ENCODE measurements at regions not wholly inside any gene's neighbourhood (a gene's known extent, or its start where the extent isn't known, plus 50 kb on each side); places are given as distances from the start of the nearest gene placed in this dataset.
"Not testable (repeated sequence)": the region's sequence is repeated elsewhere in the genome, so short reads cannot be mapped to it uniquely, and the experiment has no call there.

DNA sequence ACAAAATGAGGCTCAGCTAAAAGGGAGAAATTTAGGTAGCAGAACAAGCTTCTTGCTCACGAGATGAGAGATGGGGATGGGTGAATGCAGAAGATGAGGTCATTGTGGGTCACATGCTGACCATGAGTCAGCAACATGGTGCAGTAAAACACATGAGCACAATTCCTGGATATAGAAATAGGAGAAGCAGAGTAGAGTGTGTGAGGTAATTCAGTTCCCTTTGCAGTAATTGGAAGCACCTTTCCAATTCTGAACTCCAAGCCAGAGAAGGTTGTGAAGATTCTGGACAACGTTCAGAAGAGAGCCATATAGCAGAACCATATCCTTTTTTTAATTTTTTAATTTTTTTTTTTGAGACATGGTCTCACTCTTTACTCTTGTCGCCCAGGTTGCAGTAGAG, 62.0 kb upstream of the LMNTD1 start:
- no peak for DNase-seq

DNA sequence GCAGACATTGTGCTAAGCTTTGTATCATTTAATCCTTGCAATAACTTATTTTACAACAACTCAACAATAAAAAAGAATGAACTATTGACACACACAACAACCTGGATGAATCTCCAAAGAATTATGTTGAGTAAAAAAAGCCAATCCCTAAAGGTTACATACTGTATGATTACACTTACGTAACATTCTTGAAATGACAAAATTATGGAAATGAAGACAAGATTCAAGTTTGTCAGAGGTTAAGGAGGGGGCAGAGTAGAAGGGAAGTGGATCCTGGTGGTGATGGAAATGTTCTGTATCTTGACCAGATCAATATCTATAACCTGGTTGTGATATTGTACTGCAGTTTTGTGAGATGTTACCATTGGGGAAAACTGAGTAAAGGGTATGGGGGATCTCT, 63.2 kb upstream of the LMNTD1 start:
- no peak for DNase-seq

DNA sequence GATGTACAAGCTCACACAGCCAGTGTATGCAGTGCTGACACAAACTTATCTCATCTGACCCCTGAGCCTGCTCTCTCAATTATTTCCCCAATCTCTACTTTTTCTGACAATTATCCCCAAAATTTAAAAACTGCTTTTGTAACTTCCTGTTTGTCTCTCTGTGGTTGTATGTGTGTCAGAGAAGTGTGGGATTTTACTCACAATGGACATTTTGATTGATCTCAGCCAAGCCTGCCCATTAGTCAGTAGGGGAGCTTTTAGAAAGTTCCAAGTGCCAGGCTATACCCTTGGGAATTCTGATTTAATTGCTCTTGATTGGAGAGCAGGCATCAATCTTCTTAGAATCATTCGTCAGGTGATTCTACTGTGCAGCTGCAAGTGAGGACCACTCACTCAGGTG, 64.9 kb upstream of the LMNTD1 start:
- DNase-seq: no peak

DNA sequence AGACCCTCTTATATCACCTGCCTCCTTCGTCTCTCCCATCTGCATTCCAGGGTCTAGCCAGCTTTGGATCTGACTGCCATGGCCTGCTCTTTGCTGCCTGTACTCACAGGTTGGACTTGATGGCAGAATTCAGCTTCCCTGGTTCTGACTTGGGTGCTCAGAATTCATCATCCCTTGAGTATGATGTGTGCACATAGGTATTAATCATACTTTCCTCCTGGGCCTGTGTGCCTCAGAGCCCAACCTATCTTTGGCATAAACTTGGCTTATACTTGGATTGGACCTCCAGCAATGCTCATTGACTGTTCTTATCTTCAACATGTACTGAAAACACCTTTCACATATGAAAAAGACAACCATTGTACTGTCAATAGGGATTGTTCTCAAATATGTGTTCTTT, 70.7 kb upstream of the LMNTD1 start:
- DNase-seq: no peak

DNA sequence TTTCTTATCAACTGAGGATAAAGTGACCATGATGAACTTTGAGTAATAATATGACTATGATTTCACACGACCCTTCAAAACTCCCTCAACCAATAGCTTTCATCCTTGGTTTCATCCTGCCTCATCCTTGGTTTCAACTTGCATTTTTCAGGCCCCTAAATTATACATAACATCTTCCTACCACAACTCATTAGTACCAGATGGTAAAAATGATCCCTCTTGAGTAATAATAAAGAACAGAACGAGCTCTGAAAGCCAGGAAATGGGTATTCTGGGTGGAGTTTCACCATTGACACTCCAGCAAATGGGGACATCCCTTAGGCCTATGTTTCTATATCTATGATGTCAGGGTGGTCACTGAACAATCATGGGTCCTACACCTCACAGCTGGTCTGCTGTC, 72.1 kb upstream of the LMNTD1 start:
- DNase-seq: no peak

DNA sequence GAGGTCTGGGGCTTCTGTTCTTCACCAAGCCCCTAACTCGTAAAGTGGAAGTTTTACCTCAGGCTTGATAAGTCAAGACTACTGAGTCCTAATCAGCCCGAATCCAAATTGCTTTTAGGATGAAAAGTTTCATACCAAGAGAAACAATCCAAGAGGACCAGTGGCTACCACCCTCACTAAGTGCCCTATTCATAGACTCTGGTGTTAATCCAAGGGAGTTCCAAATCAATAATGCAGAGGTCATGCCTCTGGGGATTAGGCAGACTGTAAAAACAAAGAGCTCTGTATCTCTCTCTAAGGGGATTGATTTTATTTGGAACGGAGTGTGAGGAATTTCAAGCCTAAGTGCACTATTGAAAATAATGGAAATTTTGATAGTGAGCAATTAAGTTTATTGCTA, 76.3 kb upstream of the LMNTD1 start:
- DNase-seq: no peak

DNA sequence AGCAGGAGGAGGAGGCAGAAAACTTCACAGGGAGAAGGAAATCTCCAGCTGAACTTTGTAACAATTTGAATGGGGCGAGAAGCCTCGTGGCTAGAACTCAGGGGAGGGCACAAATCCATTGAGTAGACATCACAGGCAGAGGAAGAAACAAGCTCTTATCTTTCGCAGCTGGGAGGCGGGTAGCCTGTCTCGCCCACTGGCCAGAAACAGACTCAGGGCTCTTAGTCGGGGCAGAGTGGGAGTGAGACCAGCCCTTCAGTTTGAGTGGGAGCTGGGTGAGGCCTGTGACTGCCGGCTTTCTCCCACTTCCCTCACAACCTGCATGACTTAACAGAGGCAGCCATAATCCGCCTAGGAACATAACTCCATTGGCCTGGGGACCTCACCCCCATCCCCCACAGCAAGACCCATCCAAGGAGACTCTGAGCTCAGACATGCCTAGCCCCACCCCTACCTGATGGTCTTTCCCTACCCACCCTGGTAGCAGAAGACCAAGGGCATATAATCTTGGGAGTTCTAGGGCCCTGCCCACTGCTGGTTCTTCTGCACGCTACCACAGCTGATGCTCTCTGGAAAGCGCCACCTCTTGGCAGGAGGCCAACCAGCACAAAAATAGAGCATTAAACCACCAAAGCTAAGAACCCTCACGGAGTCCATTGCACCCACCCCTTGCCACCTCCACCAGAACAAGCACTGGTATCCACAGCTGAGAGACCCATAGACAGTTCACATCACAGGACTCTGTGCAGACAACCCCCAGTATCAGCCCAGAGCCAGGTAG, 77.8 kb upstream of the LMNTD1 start:
- not testable (repeated sequence) for DNase-seq

DNA sequence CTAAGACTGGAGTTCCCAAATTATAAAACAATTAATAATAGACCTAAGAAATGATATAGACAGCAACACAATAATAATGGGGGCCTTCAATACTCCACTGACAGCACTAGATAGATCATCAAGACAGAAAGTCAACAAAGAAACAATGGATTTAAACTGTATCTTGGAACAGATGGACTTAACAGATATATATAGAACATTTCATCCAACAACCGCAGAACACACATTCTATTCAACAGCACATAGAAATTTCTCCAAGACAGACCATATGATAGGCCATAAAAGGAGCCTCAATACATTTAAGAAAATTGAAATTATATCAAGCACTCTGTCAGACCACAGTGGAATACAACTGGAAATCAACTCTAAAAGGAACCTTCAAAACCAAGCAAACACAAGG, 80.1 kb upstream of the LMNTD1 start:
- not testable (repeated sequence) for DNase-seq

DNA sequence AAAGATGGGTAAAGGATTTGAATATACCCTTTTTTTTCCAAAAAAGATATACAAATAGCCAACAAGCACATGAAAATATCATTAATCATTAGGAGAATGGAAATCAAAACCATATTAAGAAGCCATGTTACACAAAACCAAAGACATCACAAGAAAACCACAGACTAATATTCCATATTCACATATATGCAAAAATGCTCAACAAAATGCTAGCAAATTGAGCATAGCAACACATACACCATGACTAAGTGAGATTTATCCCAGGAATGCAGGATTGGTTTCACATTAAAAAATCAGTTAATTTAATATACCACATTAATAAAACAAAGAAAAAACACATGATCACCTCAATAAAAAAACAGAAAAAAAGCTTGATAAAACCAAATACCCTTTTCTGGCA, 84.7 kb upstream of the LMNTD1 start:
- DNase-seq: no peak

DNA sequence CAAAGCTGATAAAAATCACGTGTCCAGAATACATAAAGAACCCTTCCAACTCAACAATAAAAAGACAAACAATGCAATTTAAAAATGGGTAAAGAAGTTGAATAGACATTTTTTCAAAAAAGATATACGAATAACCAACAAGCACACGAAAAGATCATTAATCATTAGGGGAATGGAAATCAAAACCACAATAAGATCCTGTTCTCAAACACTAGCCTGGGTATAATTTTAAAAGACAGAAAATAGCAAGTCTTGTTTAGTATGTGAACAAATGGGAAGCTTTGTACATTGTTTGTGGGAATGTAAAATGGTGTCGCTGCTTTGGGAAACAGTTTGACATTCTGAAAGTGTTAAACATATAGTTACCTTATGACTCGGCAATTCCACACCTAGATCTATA, 86.3 kb upstream of the LMNTD1 start:
- DNase-seq: no peak

DNA sequence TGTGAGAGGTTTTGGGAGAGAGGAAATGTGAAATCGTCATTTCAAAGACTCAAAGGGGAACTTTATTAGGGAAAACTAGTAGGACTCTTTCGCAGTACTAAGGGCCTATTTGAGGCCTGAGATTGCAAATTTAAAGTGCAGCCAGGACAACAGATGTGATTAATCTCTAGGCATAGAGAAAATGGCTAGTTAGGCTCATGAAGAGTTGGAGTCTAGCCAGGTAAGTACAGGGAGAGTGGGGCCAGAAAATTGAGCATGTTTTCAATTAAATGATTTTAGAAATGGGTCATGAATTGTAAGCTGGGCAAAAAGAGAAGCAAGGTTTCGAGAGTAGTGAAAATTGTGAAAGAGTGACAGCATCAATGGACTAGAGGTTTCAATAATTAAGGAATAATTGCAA, 91.9 kb upstream of the LMNTD1 start:
- DNase-seq: no peak

DNA sequence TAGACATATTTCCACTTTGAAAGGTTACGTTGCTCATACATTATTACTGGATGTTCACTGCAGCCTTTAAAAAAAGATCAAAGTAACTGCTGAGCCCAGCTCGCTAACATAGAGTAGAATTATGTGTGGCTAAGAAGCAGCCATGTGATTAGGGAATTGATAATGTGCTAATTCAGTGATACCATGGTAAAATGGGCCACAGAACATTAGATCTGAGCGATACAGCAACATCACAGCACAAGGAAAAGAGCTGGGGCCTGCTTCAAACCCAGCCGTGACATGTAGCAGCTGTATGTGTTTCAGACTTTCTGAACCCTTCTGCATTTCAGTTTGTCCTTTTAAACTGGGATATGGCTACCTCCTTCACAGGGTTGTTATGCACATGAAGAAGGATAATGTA, 92.3 kb upstream of the LMNTD1 start:
- no peak for DNase-seq

DNA sequence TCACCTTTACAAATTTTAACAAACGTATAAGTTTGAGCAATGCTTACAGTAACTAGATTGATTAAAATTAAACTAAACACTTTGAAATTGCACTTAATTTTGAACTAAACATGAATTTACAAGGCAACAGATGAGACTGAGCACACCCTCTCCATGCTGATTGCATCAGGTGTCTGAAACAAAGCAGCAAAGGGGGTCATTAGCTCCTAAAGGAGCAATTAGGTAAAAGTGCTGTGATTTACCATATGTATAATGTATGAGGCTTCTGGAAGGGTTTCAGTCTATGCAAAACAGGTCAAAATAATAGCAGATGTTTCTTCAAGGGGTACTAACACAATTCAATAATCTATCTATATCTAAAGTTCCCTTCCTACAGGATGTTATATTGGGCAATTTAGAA, 98.8 kb upstream of the LMNTD1 start:
- no peak for DNase-seq

DNA sequence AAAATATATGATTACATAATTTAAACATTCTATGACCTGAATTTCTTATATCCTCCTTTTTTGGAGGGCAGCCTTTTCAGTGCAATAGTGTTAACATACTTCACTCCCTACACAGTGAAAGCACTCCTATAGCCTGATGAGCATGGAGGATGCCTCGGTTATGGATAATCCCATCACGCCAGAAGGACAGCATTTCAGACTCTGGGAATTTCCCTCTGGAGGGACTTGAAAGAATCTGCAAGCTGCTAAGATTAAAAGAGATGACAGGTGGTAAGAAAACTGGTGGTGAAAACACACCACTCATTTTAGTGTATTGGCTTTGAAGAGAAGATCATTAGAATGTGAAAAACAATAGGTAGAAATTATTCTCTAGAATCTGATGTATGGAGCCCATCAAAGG, 99.3 kb upstream of the LMNTD1 start:
- DNase-seq: no peak

DNA sequence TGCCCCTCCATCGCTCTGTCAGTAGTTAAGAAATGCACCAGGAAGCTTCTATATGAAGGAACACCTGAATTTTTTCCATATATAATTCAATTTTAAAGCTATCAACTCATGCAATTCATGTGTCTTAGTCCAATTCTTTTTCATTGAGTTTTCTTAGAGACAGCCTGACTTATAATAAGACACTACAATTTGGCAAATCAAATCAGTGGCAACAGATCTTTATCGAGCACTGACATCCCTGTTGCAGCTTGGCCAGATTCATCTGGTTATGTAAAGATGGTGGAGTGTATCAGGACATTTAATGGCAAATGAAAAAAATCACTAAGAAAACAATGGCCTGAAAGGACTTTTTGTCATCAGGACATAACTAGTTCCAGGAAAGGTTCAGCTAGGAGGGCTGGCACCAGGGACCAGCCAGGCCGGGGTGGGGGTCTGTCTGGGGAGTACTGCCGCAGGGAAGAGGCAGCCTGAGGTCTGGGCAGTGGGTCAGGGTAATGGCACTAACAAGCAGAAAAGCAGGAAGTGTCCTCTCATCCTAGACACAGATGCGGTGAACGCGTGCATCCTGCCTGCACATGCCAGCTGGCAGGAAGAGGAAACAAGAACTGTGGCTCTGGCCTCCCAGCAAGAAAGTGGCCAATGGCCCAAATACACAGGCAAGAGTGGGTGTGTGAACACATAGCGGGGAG, 100.5 kb upstream of the LMNTD1 start:
- no peak for DNase-seq

DNA sequence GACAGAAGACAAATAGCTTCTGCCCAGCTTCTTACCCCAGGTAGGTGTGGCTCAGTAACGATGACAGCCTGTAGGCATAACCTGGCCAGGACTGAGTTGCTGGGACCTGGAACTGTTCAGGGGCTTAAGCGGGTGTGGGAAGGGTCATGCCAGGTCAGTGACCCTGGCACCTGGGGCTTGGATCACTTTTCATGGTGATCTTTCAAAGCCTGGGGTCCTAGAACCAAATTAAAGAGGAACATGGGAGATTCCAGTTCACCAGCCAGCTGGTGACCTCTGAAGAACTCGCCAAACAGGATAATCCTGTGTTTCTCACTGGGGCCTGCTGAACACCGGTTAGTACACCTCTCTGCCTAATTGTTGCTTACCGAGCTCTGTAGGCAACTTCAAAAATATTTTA, 102.6 kb upstream of the LMNTD1 start:
- DNase-seq: no peak

DNA sequence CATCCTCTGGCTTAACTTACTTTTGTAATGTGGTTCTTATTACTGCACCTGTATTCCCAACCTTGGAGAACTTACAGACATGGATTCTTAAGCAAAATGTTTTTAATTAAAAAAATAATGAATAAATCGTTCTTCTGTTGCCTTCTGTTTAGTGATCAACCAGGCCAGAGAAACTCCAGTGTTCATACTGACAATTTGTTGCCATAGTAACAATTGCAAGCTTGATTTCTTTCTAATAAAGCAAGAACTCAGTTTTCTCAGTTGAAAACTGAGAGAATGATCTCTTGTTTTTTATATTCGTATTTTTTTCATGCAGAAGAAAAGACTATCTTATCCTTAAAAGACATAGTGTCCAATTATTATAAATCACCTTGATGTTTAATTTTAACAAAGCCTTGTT, 106.5 kb upstream of the LMNTD1 start:
- no peak for DNase-seq

DNA sequence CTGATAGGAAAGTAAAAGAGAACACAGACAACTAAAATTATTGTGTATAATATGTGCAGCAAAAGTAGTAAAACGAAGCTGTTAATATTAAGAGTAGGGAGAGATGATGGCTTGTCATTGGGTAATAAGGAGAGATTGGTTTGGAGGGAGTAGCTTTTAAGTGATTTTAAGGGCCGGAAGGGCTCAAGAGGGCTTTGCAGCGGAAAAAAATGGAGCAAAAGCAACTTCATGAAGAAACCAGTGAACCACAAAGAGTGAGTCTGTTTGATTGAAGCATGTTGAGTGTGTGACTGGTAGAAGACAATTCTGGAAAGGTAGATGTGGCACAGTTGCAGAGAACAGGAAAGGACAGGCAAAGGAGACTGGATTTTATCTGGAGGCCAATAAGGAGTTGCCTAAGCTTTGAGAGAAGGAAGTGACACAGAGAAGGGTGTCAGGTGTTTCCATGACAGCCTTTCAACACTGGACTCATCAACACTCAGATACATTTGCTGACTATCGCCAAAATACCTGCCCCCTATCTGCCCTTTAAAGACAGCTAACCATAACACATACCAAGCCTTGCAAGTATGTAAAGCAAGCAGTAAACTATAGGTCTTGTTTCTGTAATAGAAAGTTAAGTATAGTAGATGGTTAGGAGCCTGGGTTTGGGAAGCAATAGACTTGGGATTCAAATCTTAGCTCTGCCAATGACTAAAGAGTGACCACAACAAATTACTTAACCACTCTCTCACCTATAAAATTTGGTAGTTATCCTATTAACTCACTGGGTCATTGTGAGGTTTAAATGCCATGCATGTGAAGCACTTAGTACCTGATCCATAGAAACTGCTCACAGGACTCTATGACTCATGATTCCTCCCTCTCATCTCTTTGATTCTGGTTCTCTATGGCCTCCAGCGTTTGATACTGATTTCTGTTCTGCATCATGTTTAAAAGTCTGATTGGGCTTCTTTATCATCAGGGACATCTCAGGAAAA, 117.3 kb upstream of the LMNTD1 start:
- DNase-seq: no peak

DNA sequence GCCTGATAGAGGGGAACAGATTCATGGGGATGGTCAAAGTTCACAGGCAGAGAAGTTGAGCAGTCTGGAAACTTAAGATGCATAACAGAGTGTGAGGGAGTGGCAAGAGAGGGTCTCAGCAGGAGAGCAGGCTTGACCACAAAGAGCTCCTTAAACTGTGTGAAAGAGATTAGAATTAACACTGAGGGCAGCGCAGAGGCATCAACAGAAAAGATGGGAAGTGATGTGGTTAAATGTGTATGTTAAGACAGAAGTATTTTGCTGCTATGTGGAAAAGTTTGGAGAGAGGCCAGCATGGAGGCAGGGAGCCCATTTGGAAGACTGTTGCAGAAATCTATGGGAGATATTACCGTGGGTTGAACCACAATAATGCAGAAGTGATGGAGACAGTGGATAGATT, 122.7 kb upstream of the LMNTD1 start:
- no peak for DNase-seq

DNA sequence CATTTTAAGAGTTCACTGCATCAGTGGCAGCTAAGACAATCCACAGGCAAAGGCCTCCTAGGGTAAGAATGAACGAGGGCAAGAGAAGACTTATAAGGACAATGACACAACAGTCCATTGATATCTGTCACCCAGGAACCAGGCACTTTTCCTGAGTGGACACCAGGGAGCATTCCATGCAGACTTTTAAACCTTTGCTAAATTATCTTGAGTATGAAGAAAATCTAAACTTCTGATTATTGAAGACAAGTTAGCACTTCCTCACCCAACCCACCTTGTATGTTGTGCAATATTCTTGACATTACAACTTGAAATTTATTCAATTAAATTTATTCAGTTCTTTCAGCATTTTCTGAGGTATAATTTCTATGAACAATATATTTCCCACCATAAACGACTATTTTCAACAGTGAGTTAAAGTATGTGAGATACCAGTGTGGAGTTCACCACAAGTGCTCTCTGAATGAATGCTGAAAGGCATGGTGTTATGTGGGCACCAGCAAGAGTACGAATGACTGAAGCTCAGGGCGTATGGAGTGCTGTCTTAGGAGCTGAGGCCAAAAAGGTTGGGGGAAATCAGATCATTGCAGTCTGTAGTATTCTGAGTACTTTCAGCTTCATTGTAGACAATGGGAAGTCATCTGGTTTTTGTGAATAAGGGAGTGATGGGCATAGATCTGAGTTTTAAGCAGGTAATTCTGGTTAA, 124.3 kb upstream of the LMNTD1 start:
- no peak for DNase-seq

DNA sequence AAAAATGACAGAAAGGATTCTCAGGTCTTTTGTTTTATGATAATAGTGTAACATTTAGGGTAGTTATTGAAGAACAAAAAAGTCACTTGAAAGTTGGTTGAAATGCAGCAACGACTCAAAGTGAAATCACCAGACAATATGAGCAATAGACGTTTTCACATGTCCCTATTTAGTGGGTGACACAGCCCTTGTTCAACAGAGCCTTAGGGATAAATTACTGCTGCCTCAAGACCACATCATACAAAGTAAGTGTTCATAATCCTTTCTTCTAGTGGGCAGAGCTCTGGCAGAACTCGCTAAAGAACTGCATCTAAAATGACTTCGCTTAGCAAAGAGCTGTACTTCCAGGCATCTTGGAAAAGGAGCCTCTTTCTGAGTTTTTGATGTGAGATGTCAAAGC, 128.5 kb upstream of the LMNTD1 start:
- DNase-seq: no peak

DNA sequence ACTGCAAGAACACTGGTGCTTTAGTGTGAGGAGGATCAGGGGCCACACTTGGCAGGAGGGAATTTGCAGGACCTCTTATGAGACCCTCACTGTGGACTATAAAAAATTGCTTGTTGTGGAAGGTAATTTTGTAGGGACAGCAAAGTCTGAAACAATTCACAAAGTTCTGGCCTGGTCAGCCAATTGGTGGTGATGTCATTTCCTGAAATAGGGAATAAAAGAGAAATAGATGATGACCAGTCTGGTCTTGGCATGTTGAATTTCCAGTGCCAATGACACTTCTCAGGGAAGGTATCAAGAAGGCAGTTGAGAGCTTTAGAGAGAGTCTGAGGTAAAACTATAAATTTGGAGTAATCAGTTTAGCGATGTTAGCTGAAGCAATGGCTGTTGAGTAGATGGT, 129.3 kb upstream of the LMNTD1 start:
- DNase-seq: no peak

DNA sequence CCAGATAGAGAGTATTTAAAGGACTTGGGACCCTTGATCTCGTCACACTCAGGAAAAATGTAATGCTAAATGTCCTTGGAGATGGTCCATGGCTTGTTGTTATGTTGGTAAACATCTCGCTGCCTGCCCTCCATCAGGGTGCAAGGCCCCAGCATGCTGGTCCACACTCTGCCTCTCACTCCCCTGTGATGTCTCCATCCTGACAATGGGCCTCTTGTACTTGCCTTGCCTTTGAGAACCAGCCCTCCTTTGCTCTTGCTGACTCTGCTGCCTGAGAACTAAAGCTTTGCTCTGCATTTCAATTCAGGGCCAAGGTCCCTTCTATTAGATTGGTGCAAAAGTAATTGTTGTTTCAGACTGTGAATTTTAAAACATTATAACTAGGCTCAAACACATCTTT, 131.0 kb upstream of the LMNTD1 start:
- no peak for DNase-seq

Measured in NCI-H2171 (cell line).